ENCODE measurements at regions not wholly inside any gene's neighbourhood (a gene's known extent, or its start where the extent isn't known, plus 50 kb on each side); places are given as distances from the start of the nearest gene placed in this dataset.

DNA sequence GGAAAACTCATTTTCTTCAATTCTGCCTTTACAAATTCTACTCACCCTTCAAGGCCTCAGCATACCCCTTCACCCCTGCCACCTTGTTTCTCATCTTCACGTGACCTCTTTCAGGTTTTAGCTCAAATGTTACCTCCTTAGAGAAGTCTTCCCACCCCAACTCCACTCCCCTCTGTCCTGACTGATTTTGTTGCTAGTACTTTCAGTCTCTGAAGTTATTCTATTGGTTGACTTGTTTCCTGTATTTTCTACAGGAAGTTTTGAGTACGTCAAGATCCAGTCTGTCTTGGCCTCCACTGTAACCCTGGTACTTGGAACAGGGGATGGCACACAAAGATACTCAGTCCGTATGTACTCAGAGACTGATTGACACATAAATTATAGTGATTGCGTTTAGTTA lies 296.1 kb downstream of the DHX35 start:
- TF ChIP-seq, protein P1, sequence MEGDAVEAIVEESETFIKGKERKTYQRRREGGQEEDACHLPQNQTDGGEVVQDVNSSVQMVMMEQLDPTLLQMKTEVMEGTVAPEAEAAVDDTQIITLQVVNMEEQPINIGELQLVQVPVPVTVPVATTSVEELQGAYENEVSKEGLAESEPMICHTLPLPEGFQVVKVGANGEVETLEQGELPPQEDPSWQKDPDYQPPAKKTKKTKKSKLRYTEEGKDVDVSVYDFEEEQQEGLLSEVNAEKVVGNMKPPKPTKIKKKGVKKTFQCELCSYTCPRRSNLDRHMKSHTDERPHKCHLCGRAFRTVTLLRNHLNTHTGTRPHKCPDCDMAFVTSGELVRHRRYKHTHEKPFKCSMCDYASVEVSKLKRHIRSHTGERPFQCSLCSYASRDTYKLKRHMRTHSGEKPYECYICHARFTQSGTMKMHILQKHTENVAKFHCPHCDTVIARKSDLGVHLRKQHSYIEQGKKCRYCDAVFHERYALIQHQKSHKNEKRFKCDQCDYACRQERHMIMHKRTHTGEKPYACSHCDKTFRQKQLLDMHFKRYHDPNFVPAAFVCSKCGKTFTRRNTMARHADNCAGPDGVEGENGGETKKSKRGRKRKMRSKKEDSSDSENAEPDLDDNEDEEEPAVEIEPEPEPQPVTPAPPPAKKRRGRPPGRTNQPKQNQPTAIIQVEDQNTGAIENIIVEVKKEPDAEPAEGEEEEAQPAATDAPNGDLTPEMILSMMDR (IDR thresholded peaks at IDR 0.05; ENCODE audit: poor library complexity) = no peak
- no peak for TF ChIP-seq EZH2 (IDR thresholded peaks at IDR 0.05; ENCODE audit: borderline replicate concordance)
